ENCODE measurements at regions not wholly inside any gene's neighbourhood (a gene's known extent, or its start where the extent isn't known, plus 50 kb on each side); places are given as distances from the start of the nearest gene placed in this dataset.

GRCh38 chr4:18684932-18685331 is 663.4 kb upstream of the LCORL start:
- no peak for TF ChIP-seq CTCF (IDR thresholded peaks at IDR 0.05)
- no peak for TF ChIP-seq POLR2A (IDR thresholded peaks at IDR 0.05)

All from heart left ventricle (tissue), 13 donors.